IMR-90 (cell line): ENCODE measurements at regions not wholly inside any gene's neighbourhood (a gene's known extent, or its start where the extent isn't known, plus 50 kb on each side); places are given as distances from the start of the nearest gene placed in this dataset.

Experiments used
- BHLHE40 ChIP-seq: fragments of 150-350 bp; IDR thresholded peaks from 2 replicates; pipeline ENCODE4 v1.6.1; 2016; ENCODE audit warnings: mild to moderate bottlenecking, low read depth, low read length
- CEBPB ChIP-seq: IDR thresholded peaks from 2 replicates; pipeline ENCODE4 v1.6.1; 2012; ENCODE audit warnings: low read depth, low read length, improper control_type of control experiment
- CTCF ChIP-seq: conservative IDR thresholded peaks from 2 replicates; pipeline ENCODE4 v1.5.1; 2012; ENCODE audit warnings: mild to moderate bottlenecking, low read depth, low read length, improper control_type of control experiment
- MAFK ChIP-seq: IDR thresholded peaks from 2 replicates; pipeline ENCODE4 v1.6.1; 2012; ENCODE audit warnings: low read depth, low read length, improper control_type of control experiment
- MAZ ChIP-seq: IDR thresholded peaks from 2 replicates; pipeline ENCODE4 v1.6.1; 2012; ENCODE audit warnings: low read depth, mild to moderate bottlenecking, low read length, improper control_type of control experiment, moderate library complexity, borderline replicate concordance
- POLR2A ChIP-seq: IDR thresholded peaks from 2 replicates; pipeline ENCODE4 v1.6.1; 2012; ENCODE audit warnings: mild to moderate bottlenecking, low read depth, low read length
- RAD21 ChIP-seq: IDR thresholded peaks from 2 replicates; pipeline ENCODE4 v1.6.1; 2012; ENCODE audit warnings: low read length, improper control_type of control experiment
- USF2 ChIP-seq: fragments of 150-350 bp; IDR thresholded peaks from 2 replicates; pipeline ENCODE4 v1.6.1; 2017; ENCODE audit warnings: mild to moderate bottlenecking, antibody characterized with exemption, low read length, low read depth

GRCh38 chr4:173991316-173991715, 292.2 kb downstream of the FBXO8 start:
- TF ChIP-seq CEBPB, result no peak
- no peak for TF ChIP-seq POLR2A
- no peak for TF ChIP-seq CTCF
- no peak for TF ChIP-seq RAD21
- TF ChIP-seq BHLHE40, result no peak
- no peak for TF ChIP-seq USF2
- no peak for TF ChIP-seq MAFK
- TF ChIP-seq MAZ, result no peak
